Esophagus muscularis mucosa (tissue), 3 donors: ENCODE measurements at regions not wholly inside any gene's neighbourhood (a gene's known extent, or its start where the extent isn't known, plus 50 kb on each side); places are given as distances from the start of the nearest gene placed in this dataset.

Experiments used
- POLR2A ChIP-seq: fragments of 450-650 bp; IDR thresholded peaks from one replicate; pipeline ENCODE4 v1.6.1; 2017; ENCODE audit warnings: antibody characterized with exemption, moderate library complexity, mild to moderate bottlenecking, low read depth
- POLR2AphosphoS5 ChIP-seq, 2 donors: sonication (generic); formaldehyde crosslinking; IDR thresholded peaks; one replicate each; pipeline ENCODE4 v1.6.1; 2017; ENCODE audit warnings: antibody characterized with exemption in 2 of 2
- TF ChIP-seq, protein P1 (sequence below), 3 experiments: fragments of 200-600 bp in 2 of 3; fragments of 450-650 bp in 1 of 3; sonication (generic) in 2 of 3; IDR thresholded peaks; one replicate each; pipeline ENCODE4 v1.5.1; 2017 to 2019; ENCODE audit warnings: antibody characterized with exemption in 3 of 3, mild to moderate bottlenecking in 2 of 3, moderate library complexity in 1 of 3

- TF ChIP-seq, protein P1, sequence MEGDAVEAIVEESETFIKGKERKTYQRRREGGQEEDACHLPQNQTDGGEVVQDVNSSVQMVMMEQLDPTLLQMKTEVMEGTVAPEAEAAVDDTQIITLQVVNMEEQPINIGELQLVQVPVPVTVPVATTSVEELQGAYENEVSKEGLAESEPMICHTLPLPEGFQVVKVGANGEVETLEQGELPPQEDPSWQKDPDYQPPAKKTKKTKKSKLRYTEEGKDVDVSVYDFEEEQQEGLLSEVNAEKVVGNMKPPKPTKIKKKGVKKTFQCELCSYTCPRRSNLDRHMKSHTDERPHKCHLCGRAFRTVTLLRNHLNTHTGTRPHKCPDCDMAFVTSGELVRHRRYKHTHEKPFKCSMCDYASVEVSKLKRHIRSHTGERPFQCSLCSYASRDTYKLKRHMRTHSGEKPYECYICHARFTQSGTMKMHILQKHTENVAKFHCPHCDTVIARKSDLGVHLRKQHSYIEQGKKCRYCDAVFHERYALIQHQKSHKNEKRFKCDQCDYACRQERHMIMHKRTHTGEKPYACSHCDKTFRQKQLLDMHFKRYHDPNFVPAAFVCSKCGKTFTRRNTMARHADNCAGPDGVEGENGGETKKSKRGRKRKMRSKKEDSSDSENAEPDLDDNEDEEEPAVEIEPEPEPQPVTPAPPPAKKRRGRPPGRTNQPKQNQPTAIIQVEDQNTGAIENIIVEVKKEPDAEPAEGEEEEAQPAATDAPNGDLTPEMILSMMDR (IDR thresholded peaks at IDR 0.05): no peak
- TF ChIP-seq POLR2A (no peak), POLR2AphosphoS5 (IDR thresholded peaks at IDR 0.05) (no peak)
These were observed 52.1 kb upstream of the TBC1D9 start for GRCh38 chr4:140808256-140808655.
